ENCODE measurements at regions not wholly inside any gene's neighbourhood (a gene's known extent, or its start where the extent isn't known, plus 50 kb on each side); places are given as distances from the start of the nearest gene placed in this dataset.

DNA sequence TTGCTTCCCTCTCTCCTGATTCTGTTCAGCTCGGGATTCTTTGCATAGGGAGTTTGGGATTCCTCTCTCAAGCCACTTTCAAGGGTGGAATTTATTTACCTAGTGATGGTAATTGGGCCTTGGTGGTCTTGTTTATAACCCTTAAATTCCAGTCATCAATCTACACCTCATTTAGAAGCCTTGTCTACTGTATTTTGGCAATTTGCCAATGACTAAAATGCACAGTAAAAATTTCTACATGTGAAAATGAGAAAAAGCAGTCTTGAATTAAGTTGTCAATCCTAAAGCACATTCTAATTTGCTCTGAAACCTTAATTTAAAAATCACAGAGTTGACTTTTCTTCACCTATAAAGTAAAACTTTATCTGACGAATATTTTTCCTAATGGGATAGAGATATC lies 749.2 kb upstream of the CRIM1 start:
- Histone ChIP-seq H3K4me1 (ENCODE audit: insufficient read depth, low read length, poor library complexity, severe bottlenecking) (no peaks in the 10 kb centered on the region), H2AFZ (ENCODE audit: low read length) (no peak overlapping the region), H3F3A (ENCODE audit: low read depth) (no peaks in the 10 kb centered on the region), H3K4me3 (ENCODE audit: low read length, poor library complexity, severe bottlenecking) (no peak overlapping the region), H3K4me2 (ENCODE audit: low read depth, low read length, poor library complexity, severe bottlenecking) (no peak overlapping the region), H3K27me3 (ENCODE audit: insufficient read depth, low read length, poor library complexity, severe bottlenecking) (no peaks in the 10 kb centered on the region), H3K9ac (ENCODE audit: low read depth, low read length, poor library complexity, severe bottlenecking) (no peak overlapping the region), H3K9me2 (replicated peaks; ENCODE audit: low read depth, low read length) (no peaks in the 10 kb centered on the region), H3K9me3 (ENCODE audit: insufficient read depth, low read depth, low read length) (no peaks in the 10 kb centered on the region), H3K79me2 (ENCODE audit: insufficient read depth, low read length) (no peaks in the 10 kb centered on the region), H3K36me3 (ENCODE audit: insufficient read depth, low read length) (no peaks in the 10 kb centered on the region), H4K20me1 (ENCODE audit: insufficient read depth, low read length, poor library complexity, severe bottlenecking) (no peaks in the 10 kb centered on the region)
- TF ChIP-seq, protein P1, sequence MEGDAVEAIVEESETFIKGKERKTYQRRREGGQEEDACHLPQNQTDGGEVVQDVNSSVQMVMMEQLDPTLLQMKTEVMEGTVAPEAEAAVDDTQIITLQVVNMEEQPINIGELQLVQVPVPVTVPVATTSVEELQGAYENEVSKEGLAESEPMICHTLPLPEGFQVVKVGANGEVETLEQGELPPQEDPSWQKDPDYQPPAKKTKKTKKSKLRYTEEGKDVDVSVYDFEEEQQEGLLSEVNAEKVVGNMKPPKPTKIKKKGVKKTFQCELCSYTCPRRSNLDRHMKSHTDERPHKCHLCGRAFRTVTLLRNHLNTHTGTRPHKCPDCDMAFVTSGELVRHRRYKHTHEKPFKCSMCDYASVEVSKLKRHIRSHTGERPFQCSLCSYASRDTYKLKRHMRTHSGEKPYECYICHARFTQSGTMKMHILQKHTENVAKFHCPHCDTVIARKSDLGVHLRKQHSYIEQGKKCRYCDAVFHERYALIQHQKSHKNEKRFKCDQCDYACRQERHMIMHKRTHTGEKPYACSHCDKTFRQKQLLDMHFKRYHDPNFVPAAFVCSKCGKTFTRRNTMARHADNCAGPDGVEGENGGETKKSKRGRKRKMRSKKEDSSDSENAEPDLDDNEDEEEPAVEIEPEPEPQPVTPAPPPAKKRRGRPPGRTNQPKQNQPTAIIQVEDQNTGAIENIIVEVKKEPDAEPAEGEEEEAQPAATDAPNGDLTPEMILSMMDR (conservative IDR thresholded peaks at IDR 0.05; ENCODE audit: low read length): no peak
- TF ChIP-seq EZH2phosphoT487 (IDR thresholded peaks at IDR 0.05; ENCODE audit: borderline replicate concordance): no peak

DNA sequence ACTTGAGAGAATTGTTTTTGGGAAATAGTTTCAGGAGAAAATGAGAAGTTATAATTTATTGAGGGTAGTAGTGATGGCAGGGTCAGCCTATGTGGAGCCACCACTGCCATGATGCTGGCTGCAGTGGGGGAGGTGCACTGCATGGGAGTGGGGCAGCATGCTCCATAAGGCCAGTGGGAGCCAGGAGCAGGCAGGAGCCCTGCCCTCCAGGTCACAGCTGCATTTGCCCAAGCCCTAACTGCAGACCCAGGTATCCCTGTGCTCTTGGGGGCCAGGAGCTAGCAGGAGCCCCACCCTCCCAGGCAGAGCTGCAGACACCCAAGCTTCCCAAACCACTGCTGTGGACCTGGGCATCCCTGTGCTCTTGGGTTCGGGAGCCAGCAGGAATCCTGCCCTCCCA lies 757.3 kb upstream of the CRIM1 start:
- TF ChIP-seq, protein P1 (conservative IDR thresholded peaks at IDR 0.05; ENCODE audit: low read length): no peak
- no peak for TF ChIP-seq EZH2phosphoT487 (IDR thresholded peaks at IDR 0.05; ENCODE audit: borderline replicate concordance)
- Histone ChIP-seq H3K9me3 (ENCODE audit: insufficient read depth, low read depth, low read length) (no peaks in the 10 kb centered on the region; the same call in 1 of the 2 replicates), H4K20me1 (ENCODE audit: insufficient read depth, low read length, poor library complexity, severe bottlenecking) (no peaks in the 10 kb centered on the region), H3K27me3 (ENCODE audit: insufficient read depth, low read length, poor library complexity, severe bottlenecking) (no peaks in the 10 kb centered on the region), H3K36me3 (ENCODE audit: insufficient read depth, low read length) (no peaks in the 10 kb centered on the region), H3K4me2 (ENCODE audit: low read depth, low read length, poor library complexity, severe bottlenecking) (no peak overlapping the region), H3K4me3 (ENCODE audit: low read length, poor library complexity, severe bottlenecking) (no peak overlapping the region), H2AFZ (ENCODE audit: low read length) (no peak overlapping the region), H3F3A (ENCODE audit: low read depth) (no peaks in the 10 kb centered on the region), H3K9ac (ENCODE audit: low read depth, low read length, poor library complexity, severe bottlenecking) (no peak overlapping the region), H3K79me2 (ENCODE audit: insufficient read depth, low read length) (no peaks in the 10 kb centered on the region), H3K4me1 (ENCODE audit: insufficient read depth, low read length, poor library complexity, severe bottlenecking) (no peaks in the 10 kb centered on the region), H3K9me2 (replicated peaks; ENCODE audit: low read depth, low read length) (no peaks in the 10 kb centered on the region)

DNA sequence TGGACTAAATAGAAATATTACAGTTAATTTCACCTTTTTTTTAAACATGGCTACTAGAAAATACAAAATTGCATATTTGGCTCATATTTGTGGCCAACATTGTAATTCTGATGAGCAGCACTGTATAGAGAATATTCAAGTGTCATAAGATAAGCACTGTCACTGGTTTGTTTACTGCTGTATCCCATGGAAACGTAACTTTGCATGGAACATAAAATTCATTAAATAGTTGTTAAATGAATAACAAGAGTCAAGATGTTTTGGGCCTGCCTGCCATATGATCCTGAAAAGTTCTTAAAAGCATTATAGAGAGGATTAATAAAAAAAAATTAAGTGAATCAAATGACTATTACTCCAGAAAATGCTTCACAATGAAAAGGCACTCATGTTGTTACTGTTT lies 763.7 kb upstream of the CRIM1 start:
- no peaks in the 10 kb centered on the region for H3K4me1 ChIP-seq (ENCODE audit: insufficient read depth, low read length, poor library complexity, severe bottlenecking)
- no peaks in the 10 kb centered on the region for H3K79me2 ChIP-seq (ENCODE audit: insufficient read depth, low read length)
- TF ChIP-seq EZH2phosphoT487 (IDR thresholded peaks at IDR 0.05; ENCODE audit: borderline replicate concordance): no peak
- TF ChIP-seq, protein P1 (conservative IDR thresholded peaks at IDR 0.05; ENCODE audit: low read length): no peak
- H3K9me2 ChIP-seq (replicated peaks; ENCODE audit: low read depth, low read length): no peaks in the 10 kb centered on the region
- H3K27me3 ChIP-seq (ENCODE audit: insufficient read depth, low read length, poor library complexity, severe bottlenecking): no peaks in the 10 kb centered on the region
- no peak overlapping the region for H3K9ac ChIP-seq (ENCODE audit: low read depth, low read length, poor library complexity, severe bottlenecking)
- H3K9me3 ChIP-seq (ENCODE audit: insufficient read depth, low read depth, low read length): 0 out of 2 replicates have a peak, but pooled peaks cover 2% of the 10 kb centered on the region
- no peaks in the 10 kb centered on the region for H3F3A ChIP-seq (ENCODE audit: low read depth)
- H2AFZ ChIP-seq (ENCODE audit: low read length): no peak overlapping the region
- no peaks in the 10 kb centered on the region for H4K20me1 ChIP-seq (ENCODE audit: insufficient read depth, low read length, poor library complexity, severe bottlenecking)
- H3K4me2 ChIP-seq (ENCODE audit: low read depth, low read length, poor library complexity, severe bottlenecking): no peak overlapping the region
- H3K36me3 ChIP-seq (ENCODE audit: insufficient read depth, low read length): no peaks in the 10 kb centered on the region
- no peak overlapping the region for H3K4me3 ChIP-seq (ENCODE audit: low read length, poor library complexity, severe bottlenecking)
